A549 (cell line): ENCODE measurements at regions not wholly inside any gene's neighbourhood (a gene's known extent, or its start where the extent isn't known, plus 50 kb on each side); places are given as distances from the start of the nearest gene placed in this dataset.
A peak's percentile ranks its signal among the peaks of the same experiment; 100 is the strongest.
"Not testable (repeated sequence)": the region's sequence is repeated elsewhere in the genome, so short reads cannot be mapped to it uniquely, and the experiment has no call there.

Source experiments
- ATAC-seq, 2 experiments: fragments of 200-7000 bp in 1 of 2; fragments of >200 bp in 1 of 2; cut with Nextera tagmentation in 1 of 2; cut with Tn5 transposase in 1 of 2; 3 replicates each; pipeline versions ENCODE4 v1.8.0 to v1.9.1; 2018 to 2020; ENCODE audit warnings: mild to moderate bottlenecking in 1 of 2, moderate library complexity in 1 of 2
- CTCF ChIA-PET: fragments of 300-600 bp; sonication (Branson Sonifier 250); formaldehyde crosslinking; extraction: SDS; loops from one replicate; lab custom pipeline; 2021; ENCODE audit warnings: antibody characterized with exemption, inconsistent platforms; lab: Yijun Ruan, JAX
- POLR2A ChIA-PET: fragments of 350-600 bp; formaldehyde crosslinking; extraction: SDS; loops from one replicate; lab custom pipeline; 2021; ENCODE audit warnings: antibody characterized with exemption, inconsistent platforms; lab: Yijun Ruan, JAX
- DNase-seq, 2 experiments: peaks; one replicate each; pipeline versions ENCODE4 v3.0.0 to v3.0.0-alpha.2; 2011 to 2016; ENCODE audit warnings: low read depth in 1 of 2, low spot score in 1 of 2
- FAIRE-seq: peaks from 2 replicates; lab custom pipeline; 2011; peaks lifted over from hg19 to GRCh38; lab: Jason Lieb, UNC
- H3K27ac ChIP-seq, 2 experiments: fragments of >200 bp; sonication (Bioruptor Twin); formaldehyde crosslinking; 3 replicates each; pipeline ENCODE4 v1.5.1; 2016 to 2017
- H3K4me1 ChIP-seq: fragments of >200 bp; sonication (Bioruptor Twin); formaldehyde crosslinking; 3 replicates; pipeline ENCODE4 v1.6.1; 2016
- H3K4me2 ChIP-seq: fragments of >200 bp; sonication (Bioruptor Twin); formaldehyde crosslinking; 3 replicates; pipeline ENCODE4 v1.6.1; 2016
- H3K4me3 ChIP-seq: fragments of >200 bp; sonication (Bioruptor Twin); formaldehyde crosslinking; 3 replicates; pipeline ENCODE4 v1.5.1; 2016
- H3K9me3 ChIP-seq: fragments of >200 bp; sonication (Bioruptor Twin); formaldehyde crosslinking; 3 replicates; pipeline ENCODE4 v1.6.1; 2016
- ATOH8 ChIP-seq: fragments of 250-450 bp; sonication (Bioruptor Pico); IDR thresholded peaks from 2 replicates; pipeline ENCODE4 v1.5.0; 2020; ENCODE audit warnings: low read depth, mild to moderate bottlenecking, moderate library complexity
- CBX2 ChIP-seq: fragments of 200-600 bp; sonication (generic); IDR thresholded peaks from 2 replicates; pipeline ENCODE4 v1.6.1; 2016; ENCODE audit warnings: low read depth, mild to moderate bottlenecking, borderline replicate concordance
- CEBPB ChIP-seq, 2 experiments: fragments of >200 bp in 1 of 2; sonication (Bioruptor Twin) in 1 of 2; formaldehyde crosslinking in 1 of 2; IDR thresholded peaks; 2 replicates each; pipeline ENCODE4 v1.6.1; 2012 to 2016
- CHD2 ChIP-seq: fragments of 150-350 bp; IDR thresholded peaks from 2 replicates; pipeline ENCODE4 v1.6.1; 2014; ENCODE audit warnings: low read length; ENCODE audit not compliant: partially characterized antibody
- CTCF ChIP-seq: fragments of >200 bp; sonication (Bioruptor Twin); formaldehyde crosslinking; IDR thresholded peaks from 3 replicates; pipeline ENCODE4 v1.5.1; 2016
- EHF ChIP-seq: fragments of 250-450 bp; sonication (Bioruptor Pico); IDR thresholded peaks from 2 replicates; pipeline ENCODE4 v1.5.0; 2020; ENCODE audit warnings: mild to moderate bottlenecking
- FOSB ChIP-seq: fragments of 250-450 bp; sonication (Bioruptor Pico); IDR thresholded peaks from 2 replicates; pipeline ENCODE4 v1.5.0; 2020; ENCODE audit warnings: mild to moderate bottlenecking, moderate library complexity
- HDAC2 ChIP-seq: fragments of 200-600 bp; sonication (generic); IDR thresholded peaks from 2 replicates; pipeline ENCODE4 v1.6.1; 2016
- HMGXB4 ChIP-seq: fragments of 250-450 bp; sonication (Bioruptor Pico); IDR thresholded peaks from 2 replicates; pipeline ENCODE4 v1.5.0; 2021; ENCODE audit warnings: mild to moderate bottlenecking, moderate library complexity, borderline replicate concordance
- HOXB5 ChIP-seq: fragments of 250-450 bp; sonication (Bioruptor Pico); IDR thresholded peaks from 2 replicates; pipeline ENCODE4 v1.5.0; 2020; ENCODE audit warnings: mild to moderate bottlenecking, moderate library complexity
- KDM5A ChIP-seq: fragments of 200-600 bp; sonication (generic); IDR thresholded peaks from 2 replicates; pipeline ENCODE4 v1.6.1; 2016; ENCODE audit warnings: antibody characterized with exemption, mild to moderate bottlenecking
- MAFK ChIP-seq: fragments of 450-650 bp; IDR thresholded peaks from 2 replicates; pipeline ENCODE4 v1.6.1; 2014; ENCODE audit not compliant: partially characterized antibody
- MAX ChIP-seq: IDR thresholded peaks from 2 replicates; pipeline ENCODE4 v1.6.1; 2012
- NFE2L2 ChIP-seq: fragments of 150-350 bp; conservative IDR thresholded peaks from 2 replicates; pipeline ENCODE4 v1.6.1; 2014; ENCODE audit warnings: low read length
- NPAS2 ChIP-seq: fragments of 250-450 bp; sonication (Bioruptor Pico); IDR thresholded peaks from 2 replicates; pipeline ENCODE4 v1.8.0; 2022; ENCODE audit warnings: mild to moderate bottlenecking, moderate library complexity, borderline replicate concordance
- RARB ChIP-seq: fragments of 250-450 bp; sonication (Bioruptor Pico); IDR thresholded peaks from 2 replicates; pipeline ENCODE4 v1.8.0; 2021; ENCODE audit warnings: mild to moderate bottlenecking, moderate library complexity
- RFX5 ChIP-seq: fragments of 450-650 bp; IDR thresholded peaks from 2 replicates; pipeline ENCODE4 v1.7.1; 2014; ENCODE audit warnings: antibody characterized with exemption, mild to moderate bottlenecking, moderate library complexity
- SMC3 ChIP-seq: fragments of >200 bp; sonication (Bioruptor Twin); formaldehyde crosslinking; IDR thresholded peaks from 3 replicates; pipeline ENCODE4 v1.6.1; 2018; ENCODE audit warnings: inconsistent platforms
- SREBF2 ChIP-seq: fragments of 450-650 bp; IDR thresholded peaks from 2 replicates; pipeline ENCODE4 v1.6.1; 2014; ENCODE audit warnings: mild to moderate bottlenecking, moderate library complexity
- WGBS: methylation state at CpG from one replicate; pipeline ENCODE4 v1.1.6; 2017; ENCODE audit errors: missing lambda C conversion rate; 5-methylcytosine and 5-hydroxymethylcytosine counted together

- DNase-seq, H3K27ac ChIP-seq, H3K9me3 ChIP-seq, H3K4me2 ChIP-seq, POLR2A ChIA-PET, ATAC-seq, H3K4me3 ChIP-seq, FAIRE-seq: not testable (repeated sequence)
- H3K4me1 ChIP-seq, result peaks cover 19% of the 10 kb centered on the region; the same call in 2 of the 3 replicates
- CTCF ChIA-PET, result interaction anchor here (0.6 to 1.4 kb wide), 4 partner anchors 11 to 260 kb away, joined by 3 read pairs; no protein-coding TSS in a partner anchor
- 89% methylated on average over 5 of the region's 5 CpGs for WGBS
Observed at GRCh38 chr16:47974971-47975370, 180.8 kb downstream of the ABCC12 start.

GRCh38 chr16:47973552-47973951 lies 182.2 kb downstream of the ABCC12 start:
- DNase-seq, result no peak

GRCh38 chr16:47972246-47972985 lies 183.4 kb downstream of the ABCC12 start:
- 0 out of 3 replicates have a peak, but pooled peaks cover 3% of the 10 kb centered on the region for H3K4me1 ChIP-seq
- ChIA-PET POLR2A (no interaction called here), CTCF (interaction anchor here (1.0 to 1.3 kb wide), 3 partner anchors 81 to 144 kb away, joined by 3 to 5 read pairs (median 4); no protein-coding TSS in a partner anchor)
- FAIRE-seq, result no peak
- no peak for ATAC-seq
- no peak overlapping the region for H3K4me3 ChIP-seq
- H3K9me3 ChIP-seq, result no peaks in the 10 kb centered on the region
- no peak overlapping the region for H3K4me2 ChIP-seq
- WGBS, result 37% methylated on average over 6 of the region's 6 CpGs
- no peak for DNase-seq
- no peak overlapping the region for H3K27ac ChIP-seq
- TF ChIP-seq RFX5 (no peak), MAFK (peak; percentile 58)
- TF ChIP-seq, all 56 proteins: peak for 1

More at GRCh38 chr16:47973552-47973951, 182.2 kb downstream of the ABCC12 start:
- H3K4me2 ChIP-seq, result no peak overlapping the region
- no peak overlapping the region for H3K27ac ChIP-seq
- no peak for TF ChIP-seq MAX
- no peak for TF ChIP-seq RARB (CRISPR knock-in tag)
- TF ChIP-seq NFE2L2, result no peak
- TF ChIP-seq EHF (CRISPR knock-in tag), result no peak
- TF ChIP-seq CHD2, result no peak
- no peak for TF ChIP-seq ATOH8 (CRISPR knock-in tag)
- TF ChIP-seq HDAC2, result no peak
- no peak for TF ChIP-seq SREBF2
- TF ChIP-seq CTCF, result no peak
- TF ChIP-seq SMC3, result no peak
- no peak for ATAC-seq
- CTCF ChIA-PET, result interaction anchor here (0.7 to 1.1 kb wide), 3 partner anchors 49 to 143 kb away, joined by 3 to 5 read pairs (median 3); no protein-coding TSS in a partner anchor
- POLR2A ChIA-PET, result no interaction called here
- peaks cover 13% of the 10 kb centered on the region; the same call in 2 of the 3 replicates for H3K4me1 ChIP-seq
- no peaks in the 10 kb centered on the region for H3K9me3 ChIP-seq
- FAIRE-seq, result no peak
- 54% methylated on average over 7 of the region's 7 CpGs for WGBS
- H3K4me3 ChIP-seq, result no peak overlapping the region

GRCh38 chr16:47971225-47971624 lies 184.6 kb downstream of the ABCC12 start:
- no peak overlapping the region for H3K4me3 ChIP-seq

More at GRCh38 chr16:47971225-47971624, 184.6 kb downstream of the ABCC12 start:
- CTCF ChIA-PET, result no interaction called here
- no peak for DNase-seq
- H3K9me3 ChIP-seq, result no peaks in the 10 kb centered on the region
- no peak for FAIRE-seq
- no peak for ATAC-seq
- WGBS, result 1% methylated on average over 2 of the region's 2 CpGs
- no peak overlapping the region for H3K27ac ChIP-seq
- TF ChIP-seq KDM5A, result no peak
- TF ChIP-seq EHF (CRISPR knock-in tag), result no peak
- no peak for TF ChIP-seq CHD2
- TF ChIP-seq CBX2, result no peak
- TF ChIP-seq NPAS2 (CRISPR knock-in tag), result no peak
- no peak for TF ChIP-seq FOSB (CRISPR knock-in tag)
- TF ChIP-seq CEBPB (IDR thresholded peaks at IDR 0.05), result no peak
- no peak for TF ChIP-seq HDAC2
- no peak for TF ChIP-seq HOXB5 (CRISPR knock-in tag)
- no peak for TF ChIP-seq HMGXB4 (CRISPR knock-in tag)
- H3K4me1 ChIP-seq, result no peaks in the 10 kb centered on the region
- no peak overlapping the region for H3K4me2 ChIP-seq
- POLR2A ChIA-PET, result no interaction called here
